Activated CD4-positive, alpha-beta T cell treated with anti-CD3 and anti-CD28 coated beads for 36 hours (primary cell): ENCODE measurements at regions not wholly inside any gene's neighbourhood (a gene's known extent, or its start where the extent isn't known, plus 50 kb on each side); places are given as distances from the start of the nearest gene placed in this dataset.

Experiments used
- ATAC-seq: fragments of 200-7000 bp; cut with Tn5 transposase; one replicate; pipeline ENCODE4 v1.10.0; 2021; ENCODE audit warnings: mild to moderate bottlenecking, moderate library complexity
- CTCF ChIA-PET: fragments of 350-600 bp; sonication (Branson Sonifier 250); formaldehyde crosslinking; loops from one replicate; lab custom pipeline; 2021; ENCODE audit warnings: antibody characterized with exemption; lab: Charles Lee
- POLR2A ChIA-PET: fragments of 350-600 bp; sonication (Branson Sonifier 250); formaldehyde crosslinking; loops from one replicate; lab custom pipeline; 2021; ENCODE audit warnings: antibody characterized with exemption, inconsistent platforms; lab: Charles Lee
- DNase-seq: peaks from one replicate; pipeline ENCODE4 v3.0.0-alpha.2; 2020
- H3K27ac Mint-ChIP-seq: one replicate; pipeline ENCODE4 v1.8.0; 2021; ENCODE audit warnings: mixed read lengths
- H3K27me3 Mint-ChIP-seq: one replicate; pipeline ENCODE4 v1.8.0; 2021; ENCODE audit warnings: mixed read lengths
- H3K36me3 Mint-ChIP-seq: one replicate; pipeline ENCODE4 v1.8.0; 2021; ENCODE audit warnings: low read depth, mixed read lengths
- H3K4me1 Mint-ChIP-seq: one replicate; pipeline ENCODE4 v1.8.0; 2021; ENCODE audit warnings: mixed read lengths
- H3K4me3 Mint-ChIP-seq: one replicate; pipeline ENCODE4 v1.8.0; 2021; ENCODE audit warnings: mild to moderate bottlenecking, moderate library complexity, mixed read lengths
- H3K9me3 Mint-ChIP-seq: one replicate; pipeline ENCODE4 v1.8.0; 2021; ENCODE audit warnings: low read depth, mixed read lengths
- intact Hi-C, 2 experiments: fragments of 100-400 bp; cut with DNase I in 1 of 2; cut with micrococcal nuclease in 1 of 2; formaldehyde crosslinking; loops; one replicate each; pipeline versions ENCODE4 v1.14.2 to v1.15.1; 2022 to 2024; cut with DNase I, micrococcal nuclease

DNA sequence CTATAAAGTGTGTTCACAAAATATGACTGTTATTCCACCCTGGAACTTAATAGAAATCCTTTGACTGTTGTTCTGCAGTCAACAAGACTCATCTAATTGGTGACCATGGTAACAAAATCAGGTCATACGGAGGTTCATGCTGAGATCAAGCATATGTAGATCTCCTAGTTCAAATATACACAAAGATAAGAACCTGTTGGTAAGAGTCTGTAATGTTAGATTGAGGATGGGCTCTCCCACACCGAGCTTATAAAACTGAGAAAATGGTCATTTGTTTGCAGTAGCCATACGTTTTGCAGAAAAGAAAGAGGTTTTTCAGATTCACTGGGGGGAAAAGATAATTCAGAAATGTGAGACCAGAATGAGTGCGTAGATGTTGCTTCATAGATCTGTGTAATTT, 468.1 kb downstream of the RPS6KC1 start:
- DNase-seq (no peak), ATAC-seq (no peak)
- ChIA-PET POLR2A (no interaction called here), CTCF (no interaction called here)
- Mint-ChIP-seq H3K4me3 (no peak overlapping the region), H3K4me1 (no peaks in the 10 kb centered on the region), H3K36me3 (no peaks in the 10 kb centered on the region), H3K9me3 (peaks cover 7% of the 10 kb centered on the region), H3K27me3 (peaks cover 17% of the 10 kb centered on the region), H3K27ac (no peak overlapping the region)
- intact Hi-C loops, result no loop called here

DNA sequence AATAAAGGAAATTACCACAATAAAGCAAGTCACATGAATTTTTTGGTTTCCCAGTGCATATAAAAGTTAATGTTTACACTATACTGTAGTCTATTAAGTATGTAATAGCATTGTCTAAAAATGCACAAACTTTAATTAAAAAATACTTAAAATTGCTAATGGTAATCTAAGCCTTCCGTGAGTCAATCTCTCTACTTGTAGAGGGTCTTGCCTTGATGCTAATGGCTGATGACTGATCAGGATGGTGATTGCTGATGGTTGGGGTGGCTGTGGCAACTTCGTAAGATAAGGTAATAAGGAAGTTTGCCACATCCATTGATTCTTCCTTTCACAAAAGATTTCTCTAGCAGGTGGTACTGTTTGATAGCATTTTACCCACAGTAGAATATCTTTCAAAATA, 466.6 kb upstream of the PROX1 start:
- Mint-ChIP-seq H3K4me3 (no peak overlapping the region), H3K36me3 (no peaks in the 10 kb centered on the region), H3K27me3 (peaks cover 17% of the 10 kb centered on the region), H3K27ac (no peak overlapping the region), H3K9me3 (peaks cover 7% of the 10 kb centered on the region), H3K4me1 (no peaks in the 10 kb centered on the region)
- DNase-seq (no peak), ATAC-seq (no peak)
- ChIA-PET CTCF (no interaction called here), POLR2A (no interaction called here)
- intact Hi-C loops, result no loop called here

DNA sequence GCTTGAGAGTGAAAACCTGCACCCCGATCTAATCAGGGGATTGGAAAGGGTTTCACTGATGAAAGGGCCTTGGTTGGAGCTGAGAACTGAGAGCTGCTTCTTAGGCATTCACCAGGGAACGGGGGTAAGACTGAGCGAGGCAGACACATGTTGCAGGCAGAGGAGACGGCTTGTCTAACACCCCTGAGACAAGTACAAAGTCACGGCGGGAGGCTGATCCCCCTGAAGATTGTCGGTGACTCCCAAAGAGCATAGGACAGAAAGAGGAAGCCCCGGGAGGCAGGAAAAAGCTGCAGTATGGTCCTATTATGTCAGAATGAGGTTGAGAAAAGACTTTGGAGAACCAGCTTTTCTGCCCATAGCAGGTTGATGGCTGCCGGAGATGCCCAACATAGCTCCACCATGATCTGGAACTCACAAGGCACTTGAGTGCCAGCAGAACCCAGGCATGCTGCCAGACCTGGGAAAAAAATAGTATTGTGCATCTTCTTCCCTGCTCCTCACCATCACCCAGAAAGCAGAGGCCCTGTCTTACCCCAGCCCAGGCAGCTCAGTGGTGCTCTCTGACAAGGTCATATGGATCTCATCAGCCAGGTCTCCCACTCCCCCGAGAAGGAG, 463.9 kb upstream of the PROX1 start:
- H3K4me3 Mint-ChIP-seq, result no peak overlapping the region
- H3K4me1 Mint-ChIP-seq, result no peaks in the 10 kb centered on the region
- H3K9me3 Mint-ChIP-seq, result peaks cover 7% of the 10 kb centered on the region
- H3K27me3 Mint-ChIP-seq, result peaks cover 12% of the 10 kb centered on the region
- intact Hi-C loops, result no loop called here
- no peaks in the 10 kb centered on the region for H3K36me3 Mint-ChIP-seq
- no peak overlapping the region for H3K27ac Mint-ChIP-seq
- ATAC-seq (no peak), DNase-seq (no peak)
- CTCF ChIA-PET, result no interaction called here
- POLR2A ChIA-PET, result interaction anchor here (0.6 kb wide), 1 partner anchor 344 kb away, joined by 3 read pairs; no protein-coding TSS in a partner anchor

DNA sequence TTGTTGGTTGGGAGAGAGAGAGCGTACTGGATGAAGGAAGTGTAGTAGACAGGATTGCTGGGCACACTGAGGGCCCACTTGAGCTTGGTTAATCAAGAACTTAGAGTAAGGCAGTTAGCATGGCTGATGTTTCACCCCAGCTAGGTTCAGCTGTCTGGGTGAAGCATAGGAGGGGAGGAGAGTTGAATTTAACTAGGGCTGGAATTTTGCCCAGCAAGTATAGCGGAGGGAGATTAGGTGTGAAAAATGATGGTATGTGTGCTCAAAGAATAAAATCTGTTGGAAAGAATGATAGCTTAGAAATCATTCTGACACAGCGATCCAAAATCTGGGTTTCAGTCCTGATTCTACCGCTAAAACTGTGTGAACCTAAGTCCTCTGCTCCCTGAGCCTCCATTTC, 461.5 kb upstream of the PROX1 start:
- DNase-seq (no peak), ATAC-seq (no peak)
- POLR2A ChIA-PET, result no interaction called here
- H3K27ac Mint-ChIP-seq, result no peak overlapping the region
- H3K4me3 Mint-ChIP-seq, result no peak overlapping the region
- H3K36me3 Mint-ChIP-seq, result no peaks in the 10 kb centered on the region
- H3K9me3 Mint-ChIP-seq, result peaks cover 7% of the 10 kb centered on the region
- H3K27me3 Mint-ChIP-seq, result peaks cover 3% of the 10 kb centered on the region
- H3K4me1 Mint-ChIP-seq, result no peaks in the 10 kb centered on the region
- CTCF ChIA-PET, result no interaction called here
- intact Hi-C loops, result no loop called here

DNA sequence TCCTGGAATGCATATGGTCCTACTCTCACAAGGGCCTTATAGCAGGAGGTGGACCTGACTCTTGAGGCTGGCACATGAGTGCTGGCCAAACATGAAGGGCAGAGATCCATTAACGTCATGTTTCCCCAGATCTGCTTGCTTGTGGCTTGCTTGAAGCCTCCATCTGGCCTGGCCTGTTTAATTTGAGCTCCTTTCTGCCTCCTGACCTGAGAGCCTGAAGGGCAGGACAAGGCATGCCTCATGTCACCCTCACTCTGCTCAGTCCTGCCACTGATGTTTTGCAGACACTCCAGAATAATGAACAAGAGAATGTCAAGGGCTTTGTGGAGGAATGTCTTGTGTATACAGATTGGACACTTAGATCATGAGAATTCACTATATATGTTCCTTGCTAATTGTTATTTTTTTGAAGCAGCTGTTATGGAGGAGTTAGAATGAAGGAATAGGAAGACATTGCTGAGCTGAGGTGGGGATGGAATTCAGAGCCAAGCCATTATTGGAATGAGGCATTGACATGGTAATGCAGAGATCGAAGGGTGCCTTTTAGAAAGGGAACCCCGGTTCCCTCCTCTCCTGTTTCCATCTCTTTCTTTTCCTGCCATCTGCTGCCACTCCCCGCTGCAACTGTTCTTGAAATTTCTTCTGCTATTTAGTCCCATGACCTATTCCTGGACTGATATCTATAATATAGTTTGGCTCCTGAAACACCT, 457.0 kb upstream of the PROX1 start:
- H3K9me3 Mint-ChIP-seq, result no peaks in the 10 kb centered on the region
- ATAC-seq (no peak), DNase-seq (no peak)
- H3K36me3 Mint-ChIP-seq, result no peaks in the 10 kb centered on the region
- no peak overlapping the region for H3K4me3 Mint-ChIP-seq
- CTCF ChIA-PET, result interaction anchor here (0.6 kb wide), 1 partner anchor 111 kb away, joined by 3 read pairs; no protein-coding TSS in a partner anchor
- no peaks in the 10 kb centered on the region for H3K27me3 Mint-ChIP-seq
- no peaks in the 10 kb centered on the region for H3K4me1 Mint-ChIP-seq
- POLR2A ChIA-PET, result no interaction called here
- H3K27ac Mint-ChIP-seq, result no peak overlapping the region
- intact Hi-C loops, result no loop called here

DNA sequence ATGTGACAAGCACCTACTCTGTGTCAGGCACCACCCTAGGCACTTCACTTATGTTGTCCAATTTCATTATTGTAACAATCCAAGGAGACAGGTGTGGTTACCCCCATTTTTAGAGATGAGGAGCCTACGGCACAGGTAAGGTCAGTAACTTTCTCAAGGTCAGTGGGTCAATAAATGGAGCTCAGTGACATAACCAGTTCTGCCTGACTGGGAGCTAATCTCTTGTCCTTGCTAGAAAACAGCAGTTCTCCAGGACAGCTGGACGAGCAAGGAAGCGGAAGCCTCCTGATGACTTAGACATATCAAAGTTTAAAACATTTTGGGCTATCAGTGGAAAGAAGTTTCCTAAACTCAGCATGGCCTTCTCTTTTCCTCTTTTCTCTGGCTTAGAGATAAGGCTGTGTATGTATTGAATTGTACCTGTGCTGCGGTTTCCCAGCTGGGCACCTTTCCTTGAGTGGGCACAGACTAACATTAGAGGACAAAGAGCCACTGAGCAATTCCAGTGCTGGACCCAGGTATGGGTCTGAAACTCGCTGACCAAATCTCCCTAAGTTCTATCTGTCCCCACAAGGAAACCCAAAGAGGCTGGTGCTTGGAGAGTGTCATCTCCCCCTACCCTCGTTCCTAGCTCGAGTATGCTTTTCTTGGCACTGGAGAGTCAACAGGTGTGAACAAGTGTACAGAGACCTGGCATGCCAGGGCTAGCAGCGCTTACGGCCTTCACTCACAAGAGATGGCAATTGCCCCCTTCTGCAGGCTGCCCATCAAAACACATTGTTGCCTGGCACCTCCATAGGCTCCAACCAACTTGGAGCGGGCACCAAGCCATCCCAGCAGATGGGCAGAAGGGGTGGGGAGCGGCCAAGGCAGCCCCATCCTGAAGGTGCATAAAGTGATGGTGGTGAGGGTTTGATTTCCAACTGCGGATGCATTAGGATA, 456.1 kb upstream of the PROX1 start:
- no peaks in the 10 kb centered on the region for H3K27me3 Mint-ChIP-seq
- no peaks in the 10 kb centered on the region for H3K9me3 Mint-ChIP-seq
- no peaks in the 10 kb centered on the region for H3K4me1 Mint-ChIP-seq
- no peak overlapping the region for H3K4me3 Mint-ChIP-seq
- intact Hi-C loops, result no loop called here
- ChIA-PET POLR2A (no interaction called here), CTCF (no interaction called here)
- no peak overlapping the region for H3K27ac Mint-ChIP-seq
- H3K36me3 Mint-ChIP-seq, result no peaks in the 10 kb centered on the region
- DNase-seq, result no peak
- ATAC-seq, result no peak

DNA sequence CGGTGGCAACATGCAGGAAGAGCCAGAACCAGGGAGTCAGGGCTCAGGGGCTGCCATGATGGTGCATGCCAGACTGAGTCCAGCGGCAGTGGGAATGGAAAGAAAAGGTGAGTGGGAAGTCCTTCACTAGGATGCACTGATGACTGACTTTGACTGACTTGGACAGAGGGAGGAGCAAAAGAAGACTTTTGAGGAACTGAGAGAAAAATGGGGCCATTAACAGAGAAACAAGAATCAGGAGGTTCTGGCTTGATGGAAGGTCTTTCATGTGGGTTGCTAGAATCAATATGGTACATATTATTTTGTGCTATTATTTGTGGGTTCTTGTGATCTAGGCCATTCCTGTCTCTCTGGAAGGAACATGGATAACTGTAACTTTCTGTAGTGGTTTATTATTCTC, 454.6 kb upstream of the PROX1 start:
- Mint-ChIP-seq H3K4me3 (no peak overlapping the region), H3K27me3 (no peaks in the 10 kb centered on the region), H3K4me1 (no peaks in the 10 kb centered on the region), H3K9me3 (no peaks in the 10 kb centered on the region), H3K27ac (no peak overlapping the region), H3K36me3 (no peaks in the 10 kb centered on the region)
- POLR2A ChIA-PET, result no interaction called here
- intact Hi-C loops, result no loop called here
- CTCF ChIA-PET, result no interaction called here
- ATAC-seq (no peak), DNase-seq (no peak)

DNA sequence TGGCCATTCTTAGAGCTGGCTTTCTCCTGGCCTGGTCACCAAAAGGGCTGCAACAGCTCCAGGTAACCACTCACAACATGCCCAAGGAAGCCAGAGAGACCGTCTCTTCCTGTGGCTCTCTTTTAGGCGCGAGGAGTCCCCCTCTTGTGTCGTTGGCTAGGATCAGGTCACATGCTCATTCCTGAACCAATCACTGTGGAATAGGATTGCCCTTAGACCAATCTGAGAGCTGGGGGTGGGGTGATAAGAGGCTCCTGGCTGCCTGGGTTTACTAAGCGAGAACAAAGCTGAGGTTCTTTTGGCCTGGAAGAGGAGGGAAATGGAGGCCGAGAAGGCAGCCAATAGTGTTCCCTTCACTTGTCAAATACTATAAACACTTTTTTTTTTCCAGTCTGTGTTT, 452.1 kb upstream of the PROX1 start:
- intact Hi-C loops, result no loop called here
- no peak for DNase-seq
- Mint-ChIP-seq H3K27ac (no peak overlapping the region), H3K9me3 (no peaks in the 10 kb centered on the region), H3K4me3 (no peak overlapping the region), H3K27me3 (no peaks in the 10 kb centered on the region), H3K4me1 (no peaks in the 10 kb centered on the region), H3K36me3 (no peaks in the 10 kb centered on the region)
- POLR2A ChIA-PET, result no interaction called here
- no peak for ATAC-seq
- CTCF ChIA-PET, result no interaction called here

DNA sequence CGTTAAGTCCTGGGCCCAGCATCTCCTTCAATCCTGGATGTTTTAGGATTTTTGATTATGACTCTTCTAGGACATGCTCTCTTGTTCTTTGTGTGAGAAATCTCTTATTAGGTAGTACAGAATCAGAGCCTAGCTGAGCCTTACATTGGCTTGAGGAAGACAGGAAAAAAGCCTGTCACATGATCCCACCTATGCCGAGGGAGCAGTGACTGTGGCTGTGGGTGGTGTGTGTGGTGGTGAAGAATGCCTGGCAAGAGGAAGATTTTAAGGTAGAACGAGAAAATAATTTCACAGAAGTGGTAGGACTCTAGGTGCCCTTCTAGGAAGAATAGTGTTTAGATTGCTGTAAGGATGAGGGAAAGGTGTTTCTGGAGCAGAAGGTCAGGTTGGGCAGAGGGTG, 449.5 kb upstream of the PROX1 start:
- Mint-ChIP-seq H3K27me3 (peaks cover 3% of the 10 kb centered on the region), H3K4me1 (no peaks in the 10 kb centered on the region), H3K27ac (no peak overlapping the region), H3K9me3 (no peaks in the 10 kb centered on the region), H3K4me3 (no peak overlapping the region), H3K36me3 (no peaks in the 10 kb centered on the region)
- ChIA-PET POLR2A (no interaction called here), CTCF (no interaction called here)
- DNase-seq (no peak), ATAC-seq (no peak)
- intact Hi-C loops, result no loop called here

DNA sequence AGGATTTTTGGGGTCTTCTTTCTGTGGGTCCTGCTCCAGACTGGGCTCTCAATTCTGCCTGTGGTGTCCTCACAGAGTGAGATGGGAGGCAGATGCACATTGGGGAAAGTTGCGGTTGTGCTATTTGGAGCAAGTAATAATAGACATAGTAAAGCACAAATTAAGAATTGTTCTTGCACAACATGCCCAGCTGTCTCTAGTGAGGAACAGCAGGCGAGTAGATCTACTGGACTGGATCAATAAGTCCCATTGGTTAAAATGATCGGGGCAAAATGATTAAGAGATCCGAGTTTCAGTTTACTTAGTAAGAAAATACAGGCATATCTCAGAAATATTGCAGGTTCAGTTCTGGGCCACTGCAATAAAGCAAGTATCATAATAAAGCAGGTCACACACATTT, 448.3 kb upstream of the PROX1 start:
- no peaks in the 10 kb centered on the region for H3K4me1 Mint-ChIP-seq
- ChIA-PET CTCF (no interaction called here), POLR2A (no interaction called here)
- peaks cover 3% of the 10 kb centered on the region for H3K27me3 Mint-ChIP-seq
- ATAC-seq (no peak), DNase-seq (no peak)
- no peak overlapping the region for H3K27ac Mint-ChIP-seq
- intact Hi-C loops, result no loop called here
- no peak overlapping the region for H3K4me3 Mint-ChIP-seq
- H3K9me3 Mint-ChIP-seq, result no peaks in the 10 kb centered on the region
- no peaks in the 10 kb centered on the region for H3K36me3 Mint-ChIP-seq

DNA sequence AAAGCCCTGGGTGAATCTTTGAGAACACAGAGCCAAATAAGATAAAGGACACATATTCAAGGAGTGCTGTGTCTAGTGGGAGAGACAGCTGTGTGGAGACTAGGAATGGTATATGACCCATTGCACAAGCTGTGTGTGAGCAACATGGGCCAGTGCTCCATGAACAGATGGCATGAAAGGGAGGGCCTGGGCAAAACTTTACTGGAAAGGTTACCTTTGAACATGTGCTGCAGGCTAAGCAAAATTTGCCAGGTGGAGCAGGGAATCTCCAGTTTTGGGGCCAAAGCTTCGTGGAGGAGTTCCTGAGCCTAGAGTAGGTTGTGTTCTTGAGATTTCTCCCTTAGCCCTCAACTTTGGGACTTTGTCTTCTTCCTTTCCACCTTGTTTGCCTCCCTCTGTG, 446.1 kb upstream of the PROX1 start:
- POLR2A ChIA-PET, result no interaction called here
- no peaks in the 10 kb centered on the region for H3K4me1 Mint-ChIP-seq
- intact Hi-C loops, result no loop called here
- no peak overlapping the region for H3K27ac Mint-ChIP-seq
- no peaks in the 10 kb centered on the region for H3K36me3 Mint-ChIP-seq
- CTCF ChIA-PET, result no interaction called here
- H3K9me3 Mint-ChIP-seq, result no peaks in the 10 kb centered on the region
- peaks cover 3% of the 10 kb centered on the region for H3K27me3 Mint-ChIP-seq
- no peak for ATAC-seq
- no peak overlapping the region for H3K4me3 Mint-ChIP-seq
- DNase-seq, result no peak
